OCI-LY7 (cell line): ENCODE measurements at regions not wholly inside any gene's neighbourhood (a gene's known extent, or its start where the extent isn't known, plus 50 kb on each side); places are given as distances from the start of the nearest gene placed in this dataset.

Experiments
- EZH2phosphoT487 ChIP-seq: fragments of 200-600 bp; sonication (generic); IDR thresholded peaks from 2 replicates; pipeline ENCODE4 v1.6.1; 2018; ENCODE audit warnings: low read depth, borderline replicate concordance, mild to moderate bottlenecking, mixed run types, antibody characterized with exemption, low read length, moderate library complexity, mixed read lengths
- TF ChIP-seq, protein P1 (sequence below): fragments of 200-600 bp; sonication (generic); conservative IDR thresholded peaks from 2 replicates; pipeline ENCODE4 v1.5.1; 2014; ENCODE audit warnings: mild to moderate bottlenecking, antibody characterized with exemption, low read length, moderate library complexity, mixed read lengths

DNA sequence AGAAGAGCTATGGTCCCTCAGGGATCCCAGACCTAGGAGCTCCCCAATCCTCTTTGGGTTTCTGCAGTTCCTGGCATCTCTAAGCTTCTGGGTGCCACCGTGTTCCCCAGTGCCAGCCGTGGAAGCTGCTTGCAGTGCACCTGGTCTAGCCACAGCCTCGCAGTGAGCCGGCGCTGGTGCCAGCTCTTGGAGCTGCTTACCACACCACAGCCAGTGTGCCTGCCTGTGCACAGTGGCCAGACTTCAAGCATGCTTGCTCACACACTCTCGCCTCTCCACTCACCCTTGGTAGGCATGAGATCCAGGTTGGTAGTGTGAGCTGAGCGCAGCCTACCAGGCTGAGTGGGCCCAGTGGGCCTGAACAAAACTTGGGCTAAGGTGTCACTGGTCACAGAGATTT lies 971.9 kb downstream of the DCDC2C start:
- TF ChIP-seq, protein P1, sequence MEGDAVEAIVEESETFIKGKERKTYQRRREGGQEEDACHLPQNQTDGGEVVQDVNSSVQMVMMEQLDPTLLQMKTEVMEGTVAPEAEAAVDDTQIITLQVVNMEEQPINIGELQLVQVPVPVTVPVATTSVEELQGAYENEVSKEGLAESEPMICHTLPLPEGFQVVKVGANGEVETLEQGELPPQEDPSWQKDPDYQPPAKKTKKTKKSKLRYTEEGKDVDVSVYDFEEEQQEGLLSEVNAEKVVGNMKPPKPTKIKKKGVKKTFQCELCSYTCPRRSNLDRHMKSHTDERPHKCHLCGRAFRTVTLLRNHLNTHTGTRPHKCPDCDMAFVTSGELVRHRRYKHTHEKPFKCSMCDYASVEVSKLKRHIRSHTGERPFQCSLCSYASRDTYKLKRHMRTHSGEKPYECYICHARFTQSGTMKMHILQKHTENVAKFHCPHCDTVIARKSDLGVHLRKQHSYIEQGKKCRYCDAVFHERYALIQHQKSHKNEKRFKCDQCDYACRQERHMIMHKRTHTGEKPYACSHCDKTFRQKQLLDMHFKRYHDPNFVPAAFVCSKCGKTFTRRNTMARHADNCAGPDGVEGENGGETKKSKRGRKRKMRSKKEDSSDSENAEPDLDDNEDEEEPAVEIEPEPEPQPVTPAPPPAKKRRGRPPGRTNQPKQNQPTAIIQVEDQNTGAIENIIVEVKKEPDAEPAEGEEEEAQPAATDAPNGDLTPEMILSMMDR, result no peak
- no peak for TF ChIP-seq EZH2phosphoT487
